NCI-H460 (cell line): ENCODE measurements at regions not wholly inside any gene's neighbourhood (a gene's known extent, or its start where the extent isn't known, plus 50 kb on each side); places are given as distances from the start of the nearest gene placed in this dataset.
"Not testable (repeated sequence)": the region's sequence is repeated elsewhere in the genome, so short reads cannot be mapped to it uniquely, and the experiment has no call there.

Experiments used
- DNase-seq: peaks from one replicate; pipeline ENCODE4 v3.0.0-alpha.2; 2016; ENCODE audit warnings: low read depth; ENCODE audit errors: extremely low read depth

- DNase-seq = no peak
Measured at GRCh38 chr18:56284319-56284718, 354.1 kb downstream of the TXNL1 start.

GRCh38 chr18:56283316-56283715 is 355.1 kb downstream of the TXNL1 start:
- DNase-seq = no peak

GRCh38 chr18:56282234-56283104 is 355.9 kb downstream of the TXNL1 start:
- no peak for DNase-seq

GRCh38 chr18:56279816-56280215 is 358.6 kb downstream of the TXNL1 start:
- not testable (repeated sequence) for DNase-seq

GRCh38 chr18:56278421-56279003 is 359.9 kb downstream of the TXNL1 start:
- DNase-seq = no peak

GRCh38 chr18:56276466-56276865 is 361.9 kb downstream of the TXNL1 start:
- no peak for DNase-seq

GRCh38 chr18:56273541-56274219 is 364.7 kb downstream of the TXNL1 start:
- DNase-seq = no peak

GRCh38 chr18:56270671-56271250 is 367.6 kb downstream of the TXNL1 start:
- DNase-seq = no peak

GRCh38 chr18:56269958-56270357 is 368.4 kb downstream of the TXNL1 start:
- no peak for DNase-seq

GRCh38 chr18:56268952-56269351 is 369.4 kb downstream of the TXNL1 start:
- no peak for DNase-seq

GRCh38 chr18:56267334-56267733 is 371.1 kb downstream of the TXNL1 start:
- DNase-seq = no peak

- no peak for DNase-seq
Measured at GRCh38 chr18:56258178-56258577, 380.2 kb downstream of the TXNL1 start.

- DNase-seq = no peak
Measured at GRCh38 chr18:56257205-56257604, 381.2 kb downstream of the TXNL1 start.

- DNase-seq = no peak
Measured at GRCh38 chr18:56256659-56257058, 381.7 kb downstream of the TXNL1 start.

- no peak for DNase-seq
Measured at GRCh38 chr18:56255381-56255780, 383.0 kb downstream of the TXNL1 start.

GRCh38 chr18:56252456-56252855 is 385.9 kb downstream of the TXNL1 start:
- no peak for DNase-seq

GRCh38 chr18:56248610-56249235 is 389.7 kb downstream of the TXNL1 start:
- DNase-seq = no peak

- no peak for DNase-seq
Measured at GRCh38 chr18:56246916-56247315, 391.5 kb downstream of the TXNL1 start.

GRCh38 chr18:56245866-56246580 is 392.4 kb downstream of the TXNL1 start:
- no peak for DNase-seq

GRCh38 chr18:56240405-56240804 is 398.0 kb downstream of the TXNL1 start:
- DNase-seq = no peak
